K562 (cell line): ENCODE measurements at regions not wholly inside any gene's neighbourhood (a gene's known extent, or its start where the extent isn't known, plus 50 kb on each side); places are given as distances from the start of the nearest gene placed in this dataset.

Experiments used
- ATAC-seq: fragments of 200-7000 bp; cut with Tn5 transposase; 3 replicates; pipeline ENCODE4 v1.9.1; 2020; ENCODE audit warnings: moderate library complexity
- BruUV-seq: library from RNA; stranded (reverse); fragments of 400-500 nt; replicated peaks from 2 replicates; lab custom pipeline; 2021; lab: Mats Ljungman, UMichigan
- CTCF ChIA-PET: fragments of 300-600 bp; formaldehyde crosslinking; extraction: SDS; loops from one replicate; lab custom pipeline; 2021; ENCODE audit warnings: low intra/inter-chr PET ratio; lab: Yijun Ruan, JAX
- POLR2A ChIA-PET: fragments of 300-600, 350-650 bp; sonication (Branson Sonifier 250); formaldehyde crosslinking; extraction: SDS; loops from one replicate; lab custom pipeline; 2021; ENCODE audit warnings: antibody characterized with exemption, inconsistent platforms; lab: Yijun Ruan, JAX
- DNase-seq, 4 experiments: peaks; one replicate each; pipeline versions ENCODE4 v3.0.0 to v3.0.0-alpha.2; 2011 to 2018; ENCODE audit warnings: low spot score in 3 of 4, mixed read lengths in 3 of 4; ENCODE audit errors: extremely low read depth in 1 of 4
- FAIRE-seq: peaks from 2 replicates; lab custom pipeline; 2011; peaks lifted over from hg19 to GRCh38; lab: Jason Lieb, UNC
- H2AFZ ChIP-seq: 2 replicates; pipeline ENCODE4 v1.6.0; 2011; ENCODE audit warnings: low read depth, low read length, control low read depth, inconsistent platforms
- H3K27ac ChIP-seq: fragments of 200-600 bp; 3 replicates; pipeline ENCODE4 v1.8.0; 2011; ENCODE audit warnings: low read depth, mild to moderate bottlenecking, control low read depth, inconsistent platforms, low read length, moderate library complexity, mixed read lengths; ENCODE audit errors: extremely low read depth
- H3K27me3 ChIP-seq, 2 experiments: fragments of 300-600 bp in 1 of 2; 2 replicates in 1 of 2; 3 replicates in 1 of 2; pipeline versions ENCODE4 v1.6.0 to v1.8.0; 2011; ENCODE audit warnings: inconsistent platforms in 2 of 2, low read length in 2 of 2, mild to moderate bottlenecking in 1 of 2, mixed read lengths in 1 of 2, moderate library complexity in 1 of 2; ENCODE audit not compliant: control insufficient read depth in 2 of 2, insufficient read depth in 2 of 2
- H3K36me3 ChIP-seq: fragments of 300-600 bp; 3 replicates; pipeline ENCODE4 v1.8.0; 2011; ENCODE audit warnings: mild to moderate bottlenecking, low read length, inconsistent platforms; ENCODE audit not compliant: control insufficient read depth, insufficient read depth
- H3K4me1 ChIP-seq, 2 experiments: fragments of 200-600 bp in 1 of 2; replicated peaks in 1 of 2; 2 replicates in 1 of 2; 3 replicates in 1 of 2; pipeline versions ENCODE4 v1.5.1 to v1.8.0; 2011; ENCODE audit warnings: inconsistent platforms in 2 of 2, low read length in 2 of 2, mild to moderate bottlenecking in 1 of 2, mixed read lengths in 1 of 2, moderate library complexity in 1 of 2; ENCODE audit not compliant: control insufficient read depth in 2 of 2, insufficient read depth in 2 of 2
- H3K4me2 ChIP-seq: 2 replicates; pipeline ENCODE4 v1.6.1; 2011; ENCODE audit warnings: low read length, control low read depth, inconsistent platforms, mixed read lengths; ENCODE audit not compliant: insufficient read depth
- H3K4me3 ChIP-seq: fragments of 200-600 bp; sonication (generic), shearing (Covaris generic); 2 replicates; pipeline ENCODE4 v1.5.1; 2016; ENCODE audit warnings: control low read depth, inconsistent platforms
- H3K79me2 ChIP-seq: fragments of 200-600 bp; 3 replicates; pipeline ENCODE4 v1.8.0; 2011; ENCODE audit warnings: low read length, inconsistent platforms; ENCODE audit not compliant: control insufficient read depth, insufficient read depth
- H3K9ac ChIP-seq, 2 experiments: 2 replicates each; pipeline versions ENCODE4 v1.6.0 to v1.6.1; 2011; ENCODE audit warnings: low read depth in 2 of 2, low read length in 2 of 2, control low read depth in 1 of 2, inconsistent platforms in 1 of 2, mild to moderate bottlenecking in 1 of 2, mixed read lengths in 1 of 2; ENCODE audit not compliant: insufficient read depth in 1 of 2
- H3K9me1 ChIP-seq: one replicate; pipeline ENCODE4 v1.6.0; 2011; ENCODE audit warnings: inconsistent platforms, mild to moderate bottlenecking, low read length, moderate library complexity; ENCODE audit not compliant: control insufficient read depth, insufficient read depth
- H3K9me3 ChIP-seq: replicated peaks from 2 replicates; pipeline ENCODE4 v1.5.1; 2011; ENCODE audit warnings: low read depth, low read length, inconsistent platforms; ENCODE audit not compliant: control insufficient read depth, insufficient read depth
- H4K20me1 ChIP-seq: replicated peaks from 2 replicates; pipeline ENCODE4 v1.6.1; 2011; ENCODE audit warnings: low read length, inconsistent platforms, mixed read lengths; ENCODE audit not compliant: control insufficient read depth, insufficient read depth
- C11orf30 ChIP-seq: fragments of 450-650 bp; IDR thresholded peaks from 2 replicates; pipeline ENCODE4 v1.6.1; 2016; ENCODE audit warnings: low read depth, mild to moderate bottlenecking
- MAFF ChIP-seq: IDR thresholded peaks from 2 replicates; pipeline ENCODE4 v1.6.1; 2012; ENCODE audit warnings: low read length, improper control_type of control experiment
- MAFG ChIP-seq: fragments of 450-650 bp; conservative IDR thresholded peaks from 2 replicates; pipeline ENCODE4 v1.6.1; 2016; ENCODE audit warnings: missing genetic modification characterization, missing compliant biosample characterization
- MAFK ChIP-seq: IDR thresholded peaks from 2 replicates; pipeline ENCODE4 v1.6.1; 2011; ENCODE audit warnings: low read length, improper control_type of control experiment
- ZNF217 ChIP-seq: sonication (generic); formaldehyde crosslinking; IDR thresholded peaks from 2 replicates; pipeline ENCODE4 v1.8.0; 2022; ENCODE audit warnings: mild to moderate bottlenecking, missing genetic modification reagents
- ZNF316 ChIP-seq: fragments of 450-650 bp; IDR thresholded peaks from 2 replicates; pipeline ENCODE4 v1.6.1; 2016
- WGBS: fragments of 100-300 bp; shearing (Covaris generic); methylation state at CpG from one replicate; pipeline ENCODE4 v1.1.6; 2016; ENCODE audit warnings: low coverage, mixed read lengths; ENCODE audit not compliant: insufficient coverage; ENCODE audit errors: missing lambda C conversion rate; 5-methylcytosine and 5-hydroxymethylcytosine counted together
- in situ Hi-C: fragments of 300-500 bp; cut with MboI; formaldehyde crosslinking; loops from 4 replicates; pipeline ENCODE4 v1.15.0; 2018; ENCODE audit warnings: inconsistent platforms, mixed read lengths
- intact Hi-C: fragments of 100-400 bp; cut with micrococcal nuclease; formaldehyde crosslinking; loops from 2 replicates; pipeline ENCODE4 v1.14.2; 2022
- TF ChIP-seq, protein P1 (sequence below): fragments of 450-650 bp; formaldehyde crosslinking; IDR thresholded peaks from 2 replicates; pipeline ENCODE4 v1.4.0; 2020; ENCODE audit warnings: mild to moderate bottlenecking, moderate library complexity

DNA sequence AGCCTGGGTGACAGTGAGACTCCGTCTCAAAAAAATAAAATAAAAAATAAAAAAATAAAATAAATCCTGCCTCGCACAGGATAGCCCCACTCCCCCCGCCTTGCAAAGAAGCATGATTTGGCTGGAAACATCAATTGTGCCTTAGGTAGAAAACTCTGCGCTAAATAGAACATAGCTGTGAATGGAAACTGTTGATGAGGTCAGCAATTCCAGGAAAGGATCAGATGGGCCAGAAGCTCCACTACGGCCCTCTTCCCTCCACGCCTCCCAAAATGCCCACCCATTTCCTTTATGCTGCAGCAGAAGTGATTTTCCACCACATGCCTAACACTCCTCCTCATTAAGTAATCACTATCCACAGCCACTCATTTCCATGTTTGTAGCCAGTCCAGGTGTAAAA lies 473.4 kb downstream of the XYLT1 start:
- ChIA-PET POLR2A (interaction anchor here (0.9 to 2.3 kb wide), 3 partner anchors 9 to 15 kb away, joined by 3 to 7 read pairs (median 3); no protein-coding TSS in a partner anchor), CTCF (no interaction called here)
- H3K9me1 ChIP-seq = no peaks in the 10 kb centered on the region
- no peaks in the 10 kb centered on the region for H4K20me1 ChIP-seq
- no peak overlapping the region for H3K27ac ChIP-seq
- H3K27me3 ChIP-seq = peaks cover 14 to 28% of the 10 kb centered on the region in 2 experiments
- DNase-seq (no peak), ATAC-seq (no peak), FAIRE-seq (no peak)
- BruUV-seq = no TSS peak
- WGBS = 17% methylated on average over 6 of the region's 6 CpGs
- H3K9ac ChIP-seq = no peak overlapping the region
- intact Hi-C loops (loop anchor here (10.0 kb wide), 1 partner anchor 157 kb away; no protein-coding TSS in a partner anchor), in situ Hi-C loops (no loop called here)
- no peaks in the 10 kb centered on the region; a peak in 1 of 5 replicates for H3K4me1 ChIP-seq
- no peak overlapping the region for H2AFZ ChIP-seq
- H3K36me3 ChIP-seq = no peaks in the 10 kb centered on the region
- H3K79me2 ChIP-seq = no peaks in the 10 kb centered on the region
- no peak overlapping the region for H3K4me2 ChIP-seq
- no peaks in the 10 kb centered on the region for H3K9me3 ChIP-seq
- H3K4me3 ChIP-seq = no peak overlapping the region
- TF ChIP-seq ZNF316 = peak; percentile 66
- TF ChIP-seq MAFK = peak; percentile 16; the same call in 1 of the 2 replicates
- peak; percentile 65 for TF ChIP-seq C11orf30
- TF ChIP-seq MAFF = 0 out of 2 replicates have a peak, but pooled peaks have one; percentile 12
- 0 out of 2 replicates have a peak, but pooled peaks have one; percentile 22 for TF ChIP-seq MAFG (tag)
- TF ChIP-seq, protein P1, sequence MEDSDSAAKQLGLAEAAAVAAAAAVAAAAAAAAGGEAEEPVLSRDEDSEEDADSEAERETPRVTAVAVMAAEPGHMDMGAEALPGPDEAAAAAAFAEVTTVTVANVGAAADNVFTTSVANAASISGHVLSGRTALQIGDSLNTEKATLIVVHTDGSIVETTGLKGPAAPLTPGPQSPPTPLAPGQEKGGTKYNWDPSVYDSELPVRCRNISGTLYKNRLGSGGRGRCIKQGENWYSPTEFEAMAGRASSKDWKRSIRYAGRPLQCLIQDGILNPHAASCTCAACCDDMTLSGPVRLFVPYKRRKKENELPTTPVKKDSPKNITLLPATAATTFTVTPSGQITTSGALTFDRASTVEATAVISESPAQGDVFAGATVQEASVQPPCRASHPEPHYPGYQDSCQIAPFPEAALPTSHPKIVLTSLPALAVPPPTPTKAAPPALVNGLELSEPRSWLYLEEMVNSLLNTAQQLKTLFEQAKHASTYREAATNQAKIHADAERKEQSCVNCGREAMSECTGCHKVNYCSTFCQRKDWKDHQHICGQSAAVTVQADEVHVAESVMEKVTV (CRISPR knock-in tag) = no peak
- TF ChIP-seq ZNF217 (CRISPR knock-in tag) = no peak
